ENCODE measurements at regions not wholly inside any gene's neighbourhood (a gene's known extent, or its start where the extent isn't known, plus 50 kb on each side); places are given as distances from the start of the nearest gene placed in this dataset.

GRCh38 chr3:16067837-16068471 is 106.5 kb upstream of the GALNT15 start:
- TF ChIP-seq CTCF (IDR thresholded peaks at IDR 0.05) (no peak), POLR2A (IDR thresholded peaks at IDR 0.05) (no peak)
